ENCODE measurements at regions not wholly inside any gene's neighbourhood (a gene's known extent, or its start where the extent isn't known, plus 50 kb on each side); places are given as distances from the start of the nearest gene placed in this dataset.

GRCh38 chr4:178781779-178782178 is 1339.5 kb upstream of the AGA start:
- Mint-ChIP-seq H3K27me3 (no peaks in the 10 kb centered on the region), H3K9me3 (peaks cover 7 to 22% (median 17%) of the 10 kb centered on the region in 3 donors), H3K4me3 (no peak overlapping the region), H3K4me1 (no peaks in the 10 kb centered on the region), H3K36me3 (no peaks in the 10 kb centered on the region), H3K27ac (no peak overlapping the region)
- no peak for DNase-seq
- ChIA-PET CTCF (no interaction called here), POLR2A (interaction anchor here in 1 of 2 donors (0.5 kb wide), 1 partner anchor 18 kb away, joined by 3 read pairs; no protein-coding TSS in a partner anchor)
- Histone ChIP-seq H3K4me1 (ENCODE audit: control insufficient read depth in 1 of 2, extremely low read depth in 1 of 2, insufficient read depth in 2 of 2, low read length in 2 of 2) (no peaks in the 10 kb centered on the region), H3K36me3 (ENCODE audit: control insufficient read depth in 2 of 2, extremely low read depth in 1 of 2, insufficient read depth in 1 of 2, low read length in 1 of 2) (no peaks in the 10 kb centered on the region), H3K4me3 (ENCODE audit: control insufficient read depth in 1 of 2, extremely low read depth in 1 of 2, low read length in 1 of 2) (no peak overlapping the region), H3K27ac (ENCODE audit: low read length) (no peak overlapping the region), H3K27me3 (replicated peaks in 1 of 2; ENCODE audit: control insufficient read depth in 2 of 2, extremely low read depth in 1 of 2, insufficient read depth in 2 of 2, low read length in 1 of 2) (no peaks in the 10 kb centered on the region), H3K9me3 (no peaks in the 10 kb centered on the region)
- whole genome bisulfite sequencing (ENCODE audit: insufficient coverage), result no CpG with 5 or more reads among the region's 1 CpG
- no peak for ATAC-seq (replicated peaks in 1 of 4)

- H3K9me3 Mint-ChIP-seq, result peaks cover 4 to 17% (median 16%) of the 10 kb centered on the region in 3 donors
- ATAC-seq (replicated peaks in 1 of 4), result no peak
- ChIA-PET POLR2A (no interaction called here), CTCF (no interaction called here)
- Histone ChIP-seq H3K36me3 (ENCODE audit: control insufficient read depth in 2 of 2, extremely low read depth in 1 of 2, insufficient read depth in 1 of 2, low read length in 1 of 2) (no peaks in the 10 kb centered on the region), H3K4me1 (ENCODE audit: control insufficient read depth in 1 of 2, extremely low read depth in 1 of 2, insufficient read depth in 2 of 2, low read length in 2 of 2) (no peaks in the 10 kb centered on the region), H3K27me3 (replicated peaks in 1 of 2; ENCODE audit: control insufficient read depth in 2 of 2, extremely low read depth in 1 of 2, insufficient read depth in 2 of 2, low read length in 1 of 2) (no peaks in the 10 kb centered on the region), H3K27ac (ENCODE audit: low read length) (no peak overlapping the region), H3K4me3 (ENCODE audit: control insufficient read depth in 1 of 2, extremely low read depth in 1 of 2, low read length in 1 of 2) (no peak overlapping the region), H3K9me3 (no peaks in the 10 kb centered on the region)
- WGBS (ENCODE audit: insufficient coverage), result 81% methylated on average over 3 of the region's 3 CpGs
- DNase-seq, result no peak
- no peaks in the 10 kb centered on the region for H3K27me3 Mint-ChIP-seq
- no peaks in the 10 kb centered on the region for H3K4me1 Mint-ChIP-seq
- no peak overlapping the region for H3K4me3 Mint-ChIP-seq
- H3K27ac Mint-ChIP-seq, result no peak overlapping the region
- H3K36me3 Mint-ChIP-seq, result no peaks in the 10 kb centered on the region
Measured at GRCh38 chr4:178784491-178784890, 1342.3 kb upstream of the AGA start.

GRCh38 chr4:178789279-178789678 is 1347.0 kb upstream of the AGA start:
- H3K4me1 Mint-ChIP-seq, result no peaks in the 10 kb centered on the region
- no peaks in the 10 kb centered on the region for H3K9me3 ChIP-seq
- no peak overlapping the region for H3K4me3 Mint-ChIP-seq
- no peak overlapping the region for H3K27ac Mint-ChIP-seq
- DNase-seq (no peak), ATAC-seq (replicated peaks in 1 of 4) (no peak)
- no peak overlapping the region for H3K4me3 ChIP-seq (ENCODE audit: control insufficient read depth in 1 of 2, extremely low read depth in 1 of 2, low read length in 1 of 2)
- H3K36me3 ChIP-seq (ENCODE audit: control insufficient read depth in 2 of 2, extremely low read depth in 1 of 2, insufficient read depth in 1 of 2, low read length in 1 of 2), result no peaks in the 10 kb centered on the region
- no peak overlapping the region for H3K27ac ChIP-seq (ENCODE audit: low read length)
- no peaks in the 10 kb centered on the region for H3K4me1 ChIP-seq (ENCODE audit: control insufficient read depth in 1 of 2, extremely low read depth in 1 of 2, insufficient read depth in 2 of 2, low read length in 2 of 2)
- H3K9me3 Mint-ChIP-seq, result peaks cover 7 to 25% (median 13%) of the 10 kb centered on the region in 3 donors
- H3K36me3 Mint-ChIP-seq, result no peaks in the 10 kb centered on the region
- ChIA-PET POLR2A (interaction anchor here in 1 of 2 donors (0.6 kb wide), 1 partner anchor 11 kb away, joined by 4 read pairs; no protein-coding TSS in a partner anchor), CTCF (no interaction called here)
- no peaks in the 10 kb centered on the region for H3K27me3 ChIP-seq (replicated peaks in 1 of 2; ENCODE audit: control insufficient read depth in 2 of 2, extremely low read depth in 1 of 2, insufficient read depth in 2 of 2, low read length in 1 of 2)
- WGBS (ENCODE audit: insufficient coverage), result no CpG with 5 or more reads among the region's 3 CpGs
- no peaks in the 10 kb centered on the region for H3K27me3 Mint-ChIP-seq

- DNase-seq (no peak), ATAC-seq (replicated peaks in 1 of 4) (no peak)
- Mint-ChIP-seq H3K27ac (no peak overlapping the region), H3K27me3 (no peaks in the 10 kb centered on the region), H3K9me3 (peaks cover 8 to 22% (median 16%) of the 10 kb centered on the region in 3 donors), H3K4me1 (no peaks in the 10 kb centered on the region), H3K36me3 (no peaks in the 10 kb centered on the region), H3K4me3 (no peak overlapping the region)
- CTCF ChIA-PET, result no interaction called here
- no peak overlapping the region for H3K4me3 ChIP-seq (ENCODE audit: control insufficient read depth in 1 of 2, extremely low read depth in 1 of 2, low read length in 1 of 2)
- no peaks in the 10 kb centered on the region for H3K9me3 ChIP-seq
- H3K27me3 ChIP-seq (replicated peaks in 1 of 2; ENCODE audit: control insufficient read depth in 2 of 2, extremely low read depth in 1 of 2, insufficient read depth in 2 of 2, low read length in 1 of 2), result no peaks in the 10 kb centered on the region
- no peaks in the 10 kb centered on the region for H3K4me1 ChIP-seq (ENCODE audit: control insufficient read depth in 1 of 2, extremely low read depth in 1 of 2, insufficient read depth in 2 of 2, low read length in 2 of 2)
- H3K36me3 ChIP-seq (ENCODE audit: control insufficient read depth in 2 of 2, extremely low read depth in 1 of 2, insufficient read depth in 1 of 2, low read length in 1 of 2), result no peaks in the 10 kb centered on the region
- POLR2A ChIA-PET, result no interaction called here
- H3K27ac ChIP-seq (ENCODE audit: low read length), result no peak overlapping the region
- WGBS (ENCODE audit: insufficient coverage), result 61% methylated on average over 2 of the region's 2 CpGs
Measured at GRCh38 chr4:178799204-178799603, 1357.0 kb upstream of the AGA start.

- Histone ChIP-seq H3K27me3 (replicated peaks in 1 of 2; ENCODE audit: control insufficient read depth in 2 of 2, extremely low read depth in 1 of 2, insufficient read depth in 2 of 2, low read length in 1 of 2) (no peaks in the 10 kb centered on the region), H3K4me1 (ENCODE audit: control insufficient read depth in 1 of 2, extremely low read depth in 1 of 2, insufficient read depth in 2 of 2, low read length in 2 of 2) (no peaks in the 10 kb centered on the region), H3K9me3 (no peaks in the 10 kb centered on the region), H3K4me3 (ENCODE audit: control insufficient read depth in 1 of 2, extremely low read depth in 1 of 2, low read length in 1 of 2) (no peak overlapping the region), H3K27ac (ENCODE audit: low read length) (no peak overlapping the region), H3K36me3 (ENCODE audit: control insufficient read depth in 2 of 2, extremely low read depth in 1 of 2, insufficient read depth in 1 of 2, low read length in 1 of 2) (no peaks in the 10 kb centered on the region)
- WGBS (ENCODE audit: insufficient coverage), result no CpG with 5 or more reads among the region's 1 CpG
- peaks cover 0 to 6% (median 0%) of the 10 kb centered on the region in 3 donors for H3K9me3 Mint-ChIP-seq
- H3K4me1 Mint-ChIP-seq, result no peaks in the 10 kb centered on the region
- ChIA-PET POLR2A (no interaction called here), CTCF (no interaction called here)
- no peaks in the 10 kb centered on the region for H3K36me3 Mint-ChIP-seq
- no peaks in the 10 kb centered on the region for H3K27me3 Mint-ChIP-seq
- no peak overlapping the region for H3K4me3 Mint-ChIP-seq
- DNase-seq (no peak), ATAC-seq (replicated peaks in 1 of 4) (no peak)
- H3K27ac Mint-ChIP-seq, result no peak overlapping the region
Measured at GRCh38 chr4:178808106-178808505, 1365.9 kb upstream of the AGA start.

- no peak overlapping the region for H3K27ac ChIP-seq (ENCODE audit: low read length)
- H3K4me3 ChIP-seq (ENCODE audit: control insufficient read depth in 1 of 2, extremely low read depth in 1 of 2, low read length in 1 of 2), result no peak overlapping the region
- WGBS (ENCODE audit: insufficient coverage), result 50% methylated on average over 1 of the region's 2 CpGs
- ChIA-PET CTCF (no interaction called here), POLR2A (no interaction called here)
- Mint-ChIP-seq H3K27me3 (no peaks in the 10 kb centered on the region), H3K4me3 (no peak overlapping the region), H3K9me3 (no peaks in the 10 kb centered on the region), H3K36me3 (no peaks in the 10 kb centered on the region), H3K27ac (no peak overlapping the region), H3K4me1 (no peaks in the 10 kb centered on the region)
- no peaks in the 10 kb centered on the region for H3K27me3 ChIP-seq (replicated peaks in 1 of 2; ENCODE audit: control insufficient read depth in 2 of 2, extremely low read depth in 1 of 2, insufficient read depth in 2 of 2, low read length in 1 of 2)
- no peak for DNase-seq
- no peak for ATAC-seq (replicated peaks in 1 of 4)
- H3K36me3 ChIP-seq (ENCODE audit: control insufficient read depth in 2 of 2, extremely low read depth in 1 of 2, insufficient read depth in 1 of 2, low read length in 1 of 2), result no peaks in the 10 kb centered on the region
- no peaks in the 10 kb centered on the region for H3K9me3 ChIP-seq
- no peaks in the 10 kb centered on the region for H3K4me1 ChIP-seq (ENCODE audit: control insufficient read depth in 1 of 2, extremely low read depth in 1 of 2, insufficient read depth in 2 of 2, low read length in 2 of 2)
Measured at GRCh38 chr4:178809921-178810320, 1367.7 kb upstream of the AGA start.

GRCh38 chr4:178811356-178811755 is 1369.1 kb upstream of the AGA start:
- POLR2A ChIA-PET, result no interaction called here
- Histone ChIP-seq H3K27me3 (replicated peaks in 1 of 2; ENCODE audit: control insufficient read depth in 2 of 2, extremely low read depth in 1 of 2, insufficient read depth in 2 of 2, low read length in 1 of 2) (no peaks in the 10 kb centered on the region), H3K4me1 (ENCODE audit: control insufficient read depth in 1 of 2, extremely low read depth in 1 of 2, insufficient read depth in 2 of 2, low read length in 2 of 2) (no peaks in the 10 kb centered on the region), H3K27ac (ENCODE audit: low read length) (no peak overlapping the region), H3K9me3 (no peaks in the 10 kb centered on the region), H3K36me3 (ENCODE audit: control insufficient read depth in 2 of 2, extremely low read depth in 1 of 2, insufficient read depth in 1 of 2, low read length in 1 of 2) (no peaks in the 10 kb centered on the region), H3K4me3 (ENCODE audit: control insufficient read depth in 1 of 2, extremely low read depth in 1 of 2, low read length in 1 of 2) (no peak overlapping the region)
- WGBS (ENCODE audit: insufficient coverage), result no CpG with 5 or more reads among the region's 2 CpGs
- H3K27me3 Mint-ChIP-seq, result no peaks in the 10 kb centered on the region
- no peaks in the 10 kb centered on the region for H3K4me1 Mint-ChIP-seq
- DNase-seq, result no peak
- H3K36me3 Mint-ChIP-seq, result no peaks in the 10 kb centered on the region
- CTCF ChIA-PET, result no interaction called here
- H3K27ac Mint-ChIP-seq, result no peak overlapping the region
- no peak overlapping the region for H3K4me3 Mint-ChIP-seq
- peaks cover 0 to 4% (median 3%) of the 10 kb centered on the region in 3 donors for H3K9me3 Mint-ChIP-seq
- no peak for ATAC-seq (replicated peaks in 1 of 4)
